Breast epithelium (tissue), 4 donors: ENCODE measurements at regions not wholly inside any gene's neighbourhood (a gene's known extent, or its start where the extent isn't known, plus 50 kb on each side); places are given as distances from the start of the nearest gene placed in this dataset.
"Not testable (repeated sequence)": the region's sequence is repeated elsewhere in the genome, so short reads cannot be mapped to it uniquely, and the experiment has no call there.

Source experiments
- DNase-seq, 2 donors: peaks; one replicate each; pipeline ENCODE4 v3.0.0-alpha.2; 2019; ENCODE audit warnings: low spot score in 2 of 2
- H3K27ac ChIP-seq, 2 donors: fragments of 200-600 bp; sonication (generic) in 1 of 2; one replicate each; pipeline ENCODE4 v1.5.1; 2016 to 2019; ENCODE audit warnings: mild to moderate bottlenecking in 1 of 2
- H3K27me3 ChIP-seq, 2 donors: fragments of 200-600 bp; sonication (generic) in 1 of 2; one replicate each; pipeline versions ENCODE4 v1.5.1 to v1.6.0; 2017 to 2019; ENCODE audit warnings: control low read depth in 1 of 2, mild to moderate bottlenecking in 1 of 2
- H3K36me3 ChIP-seq: fragments of 200-600 bp; one replicate; pipeline ENCODE4 v1.5.1; 2019
- H3K4me1 ChIP-seq, 2 donors: fragments of 200-600 bp; sonication (generic); one replicate each; pipeline ENCODE4 v1.5.1; 2016 to 2019; ENCODE audit warnings: control low read depth in 1 of 2
- H3K4me3 ChIP-seq, 3 donors: fragments of 200-600 bp; sonication (generic); 1 replicate in 2 of 3; 2 replicates in 1 of 3; pipeline ENCODE4 v1.5.1; 2016 to 2019; ENCODE audit warnings: mild to moderate bottlenecking in 3 of 3, moderate library complexity in 2 of 3
- H3K9me3 ChIP-seq, 2 donors: fragments of 200-600 bp; sonication (generic) in 1 of 2; one replicate each; pipeline ENCODE4 v1.5.1; 2016 to 2019; ENCODE audit warnings: control low read depth in 1 of 2
- CTCF ChIP-seq, 3 donors: fragments of 450-650 bp; IDR thresholded peaks; one replicate each; pipeline ENCODE4 v1.5.1; 2016 to 2017; ENCODE audit warnings: antibody characterized with exemption in 3 of 3, mild to moderate bottlenecking in 3 of 3, moderate library complexity in 3 of 3
- POLR2A ChIP-seq: fragments of 450-650 bp; IDR thresholded peaks from one replicate; pipeline ENCODE4 v1.6.1; 2016; ENCODE audit warnings: antibody characterized with exemption, mild to moderate bottlenecking, moderate library complexity
- POLR2AphosphoS5 ChIP-seq, 3 donors: sonication (generic); formaldehyde crosslinking; IDR thresholded peaks; one replicate each; pipeline ENCODE4 v1.6.1; 2017; ENCODE audit warnings: antibody characterized with exemption in 3 of 3
- intact Hi-C: fragments of 100-400 bp; cut with DNase I; formaldehyde crosslinking; loops from one replicate; pipeline ENCODE4 v1.15.1; 2023; ENCODE audit warnings: low total_unique reads

- Histone ChIP-seq H3K4me1 (no peaks in the 10 kb centered on the region), H3K9me3 (no peaks in the 10 kb centered on the region), H3K4me3 (no peak overlapping the region), H3K27ac (no peak overlapping the region), H3K27me3 (no peaks in the 10 kb centered on the region), H3K36me3 (no peaks in the 10 kb centered on the region)
- intact Hi-C loops: no loop called here
- TF ChIP-seq CTCF (IDR thresholded peaks at IDR 0.05): no peak
- no peak for DNase-seq
Observed at GRCh38 chr2:198628596-198628995, 824.2 kb downstream of the PLCL1 start.

GRCh38 chr2:198622986-198623730 lies 818.8 kb downstream of the PLCL1 start:
- TF ChIP-seq POLR2AphosphoS5 (IDR thresholded peaks at IDR 0.05): no peak
- TF ChIP-seq POLR2A: no peak
- TF ChIP-seq CTCF (IDR thresholded peaks at IDR 0.05): no peak
- Histone ChIP-seq H3K27me3 (peaks cover 0 to 3% of the 10 kb centered on the region in 2 donors), H3K4me3 (no peak overlapping the region), H3K9me3 (no peaks in the 10 kb centered on the region), H3K4me1 (no peaks in the 10 kb centered on the region), H3K36me3 (no peaks in the 10 kb centered on the region), H3K27ac (no peak overlapping the region)
- DNase-seq: no peak
- intact Hi-C loops: no loop called here

- no peak for DNase-seq
- no peaks in the 10 kb centered on the region for H3K36me3 ChIP-seq
- intact Hi-C loops: no loop called here
- H3K4me1 ChIP-seq: no peaks in the 10 kb centered on the region
- no peak overlapping the region for H3K27ac ChIP-seq
- TF ChIP-seq CTCF (IDR thresholded peaks at IDR 0.05) (no peak), POLR2AphosphoS5 (IDR thresholded peaks at IDR 0.05) (no peak), POLR2A (no peak)
- peaks cover 0 to 9% of the 10 kb centered on the region in 2 donors for H3K27me3 ChIP-seq
- no peaks in the 10 kb centered on the region for H3K9me3 ChIP-seq
- H3K4me3 ChIP-seq: no peak overlapping the region
Observed at GRCh38 chr2:198615972-198616371, 811.6 kb downstream of the PLCL1 start.

- TF ChIP-seq CTCF (IDR thresholded peaks at IDR 0.05): no peak
- TF ChIP-seq POLR2AphosphoS5 (IDR thresholded peaks at IDR 0.05): no peak
- TF ChIP-seq POLR2A: no peak
- intact Hi-C loops: no loop called here
- Histone ChIP-seq H3K36me3 (no peaks in the 10 kb centered on the region), H3K27ac (no peak overlapping the region), H3K4me1 (no peaks in the 10 kb centered on the region), H3K9me3 (no peaks in the 10 kb centered on the region), H3K4me3 (no peak overlapping the region), H3K27me3 (peaks cover 0 to 7% of the 10 kb centered on the region in 2 donors)
- DNase-seq: no peak
Observed at GRCh38 chr2:198611201-198611600, 806.8 kb downstream of the PLCL1 start.

- intact Hi-C loops: no loop called here
- Histone ChIP-seq H3K9me3 (peaks cover 0 to 3% of the 10 kb centered on the region in 2 donors), H3K4me1 (no peaks in the 10 kb centered on the region), H3K4me3 (no peak overlapping the region), H3K27me3 (no peaks in the 10 kb centered on the region), H3K36me3 (no peaks in the 10 kb centered on the region), H3K27ac (no peak overlapping the region)
- no peak for DNase-seq
- TF ChIP-seq POLR2AphosphoS5 (IDR thresholded peaks at IDR 0.05): no peak
- no peak for TF ChIP-seq CTCF (IDR thresholded peaks at IDR 0.05)
- no peak for TF ChIP-seq POLR2A
Observed at GRCh38 chr2:198604599-198604998, 800.2 kb downstream of the PLCL1 start.

- H3K27me3 ChIP-seq, H3K4me3 ChIP-seq, H3K36me3 ChIP-seq, intact Hi-C loops, H3K27ac ChIP-seq, DNase-seq, H3K4me1 ChIP-seq, H3K9me3 ChIP-seq: not testable (repeated sequence)
Observed at GRCh38 chr2:198602986-198603385, 798.6 kb downstream of the PLCL1 start.
